A673 (cell line): ENCODE measurements at regions not wholly inside any gene's neighbourhood (a gene's known extent, or its start where the extent isn't known, plus 50 kb on each side); places are given as distances from the start of the nearest gene placed in this dataset.

Source experiments
- EZH2 ChIP-seq: fragments of 200-600 bp; sonication (generic); IDR thresholded peaks from 2 replicates; pipeline ENCODE4 v1.6.1; 2017; ENCODE audit warnings: borderline replicate concordance, low read depth, mild to moderate bottlenecking, mixed read lengths, antibody characterized with exemption, low read length; ENCODE audit not compliant: poor library complexity, severe bottlenecking
- TF ChIP-seq, protein P1 (sequence below): fragments of 300-800, 200-600 bp; sonication (generic); conservative IDR thresholded peaks from 2 replicates; pipeline ENCODE4 v1.5.1; 2017; ENCODE audit warnings: low read depth, mild to moderate bottlenecking, antibody characterized with exemption, low read length, moderate library complexity, mixed read lengths

- TF ChIP-seq, protein P1, sequence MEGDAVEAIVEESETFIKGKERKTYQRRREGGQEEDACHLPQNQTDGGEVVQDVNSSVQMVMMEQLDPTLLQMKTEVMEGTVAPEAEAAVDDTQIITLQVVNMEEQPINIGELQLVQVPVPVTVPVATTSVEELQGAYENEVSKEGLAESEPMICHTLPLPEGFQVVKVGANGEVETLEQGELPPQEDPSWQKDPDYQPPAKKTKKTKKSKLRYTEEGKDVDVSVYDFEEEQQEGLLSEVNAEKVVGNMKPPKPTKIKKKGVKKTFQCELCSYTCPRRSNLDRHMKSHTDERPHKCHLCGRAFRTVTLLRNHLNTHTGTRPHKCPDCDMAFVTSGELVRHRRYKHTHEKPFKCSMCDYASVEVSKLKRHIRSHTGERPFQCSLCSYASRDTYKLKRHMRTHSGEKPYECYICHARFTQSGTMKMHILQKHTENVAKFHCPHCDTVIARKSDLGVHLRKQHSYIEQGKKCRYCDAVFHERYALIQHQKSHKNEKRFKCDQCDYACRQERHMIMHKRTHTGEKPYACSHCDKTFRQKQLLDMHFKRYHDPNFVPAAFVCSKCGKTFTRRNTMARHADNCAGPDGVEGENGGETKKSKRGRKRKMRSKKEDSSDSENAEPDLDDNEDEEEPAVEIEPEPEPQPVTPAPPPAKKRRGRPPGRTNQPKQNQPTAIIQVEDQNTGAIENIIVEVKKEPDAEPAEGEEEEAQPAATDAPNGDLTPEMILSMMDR = no peak
- no peak for TF ChIP-seq EZH2
Observed at GRCh38 chr6:11343963-11344723, 111.7 kb upstream of the NEDD9 start.
